NCI-H2029 treated with DMSO at 0.1 percent for 48 hours (cell line): ENCODE measurements at regions not wholly inside any gene's neighbourhood (a gene's known extent, or its start where the extent isn't known, plus 50 kb on each side); places are given as distances from the start of the nearest gene placed in this dataset.

Experiments used
- DNase-seq: peaks from one replicate; lab custom pipeline; 2025; lab: John Stamatoyannopoulos, UW

DNA sequence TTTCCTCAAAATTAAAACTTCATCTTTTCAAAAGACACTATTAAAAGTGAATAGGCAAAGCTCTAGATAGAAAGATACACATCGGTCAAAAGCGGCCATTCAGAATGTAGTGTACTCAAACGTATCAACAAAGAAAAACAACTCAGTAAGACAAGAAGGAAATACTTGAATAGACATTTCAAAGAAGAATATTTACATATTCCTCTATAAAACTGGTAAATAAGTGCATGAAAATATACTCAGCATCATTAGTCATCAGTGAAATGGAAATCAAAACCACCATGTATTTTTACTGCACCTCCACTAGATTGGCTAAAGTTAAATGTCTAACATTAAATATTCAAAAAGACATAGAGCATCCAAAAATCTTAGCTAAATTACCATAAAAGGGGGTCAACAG lies 551.1 kb upstream of the SORCS1 start:
- DNase-seq = no peak

DNA sequence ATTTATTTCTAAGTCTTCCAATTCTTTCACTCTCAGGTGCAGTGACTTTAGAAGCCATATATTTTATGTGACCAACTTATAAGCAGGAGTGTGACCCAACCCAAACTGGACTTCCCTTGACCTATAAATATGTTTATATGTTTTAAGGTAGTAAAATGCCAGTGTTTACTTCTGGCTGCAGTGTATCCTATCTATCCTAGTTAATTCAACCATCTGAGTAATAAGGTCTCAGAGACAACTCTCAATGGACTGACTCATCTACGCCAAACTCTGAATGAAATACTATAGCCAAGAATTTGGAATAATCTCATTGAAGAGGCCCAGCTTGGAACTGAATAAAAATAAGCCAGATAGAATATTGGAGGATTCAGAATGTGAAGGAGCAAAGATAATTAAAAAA lies 544.5 kb upstream of the SORCS1 start:
- DNase-seq = no peak

- no peak for DNase-seq
Observed at GRCh38 chr10:107706096-107706725, 541.7 kb upstream of the SORCS1 start.

DNA sequence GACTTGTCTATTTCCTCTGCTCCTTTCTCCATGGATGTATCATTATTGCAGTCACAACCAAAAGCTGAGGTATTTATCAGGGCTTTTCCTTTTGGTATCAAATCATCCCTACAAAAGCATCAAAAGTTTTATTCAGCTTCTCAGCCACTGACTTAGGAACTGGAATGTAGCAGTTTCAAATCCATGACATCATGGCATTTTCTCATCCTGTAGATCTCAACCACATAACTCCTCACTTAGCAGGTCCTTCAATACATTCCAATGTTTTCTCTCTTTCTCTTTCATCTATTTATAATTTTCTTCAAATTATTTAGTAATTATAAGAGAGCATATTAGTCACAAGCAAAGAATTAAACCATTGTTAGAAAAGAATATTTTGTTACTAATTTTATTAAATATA lies 537.4 kb upstream of the SORCS1 start:
- DNase-seq = no peak

- DNase-seq = no peak
Observed at GRCh38 chr10:107692072-107692471, 527.6 kb upstream of the SORCS1 start.

GRCh38 chr10:107689323-107689722 lies 524.8 kb upstream of the SORCS1 start:
- DNase-seq = no peak

GRCh38 chr10:107687701-107688100 lies 523.2 kb upstream of the SORCS1 start:
- DNase-seq = no peak

- no peak for DNase-seq
Observed at GRCh38 chr10:107686095-107686494, 521.6 kb upstream of the SORCS1 start.

DNA sequence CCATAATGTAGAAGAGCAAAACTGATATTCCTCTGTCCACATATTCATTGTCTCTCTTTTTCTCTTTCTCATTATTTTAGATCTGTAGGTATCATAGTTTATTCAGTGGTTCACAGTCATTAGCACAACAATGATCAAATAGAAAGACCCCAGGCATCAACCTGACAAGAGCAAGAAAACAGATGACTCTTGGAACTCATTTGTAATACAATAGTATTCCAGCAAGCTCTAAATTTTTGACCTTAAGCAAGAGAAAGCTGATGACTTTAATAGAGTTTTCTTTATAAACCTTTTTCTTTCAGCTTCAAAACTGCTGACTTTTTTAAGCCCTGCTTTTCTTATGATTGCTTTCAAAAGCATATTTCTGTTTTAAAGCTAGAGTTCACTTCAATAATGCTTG lies 507.5 kb upstream of the SORCS1 start:
- DNase-seq = no peak

DNA sequence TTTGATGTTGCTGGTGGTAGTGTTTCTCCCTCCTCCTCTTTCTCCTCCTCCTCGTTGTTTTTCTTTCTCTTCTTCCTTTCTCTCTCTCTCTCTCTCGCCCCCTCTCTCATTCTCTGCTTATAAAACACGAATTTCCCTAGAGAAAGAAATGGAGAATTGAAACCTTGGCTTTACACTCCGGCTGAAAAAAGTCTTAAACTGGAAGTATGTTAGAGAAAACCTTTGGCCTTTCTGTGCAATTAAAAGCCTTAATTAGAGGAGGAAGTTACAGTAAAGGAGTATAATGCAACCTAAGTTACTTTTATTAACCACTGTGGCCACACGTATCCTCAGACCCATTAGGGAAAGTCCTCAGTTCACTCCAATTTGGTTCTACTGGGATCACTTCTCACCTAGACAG lies 501.7 kb upstream of the SORCS1 start:
- no peak for DNase-seq

GRCh38 chr10:107665459-107665858 lies 501.0 kb upstream of the SORCS1 start:
- DNase-seq = no peak

DNA sequence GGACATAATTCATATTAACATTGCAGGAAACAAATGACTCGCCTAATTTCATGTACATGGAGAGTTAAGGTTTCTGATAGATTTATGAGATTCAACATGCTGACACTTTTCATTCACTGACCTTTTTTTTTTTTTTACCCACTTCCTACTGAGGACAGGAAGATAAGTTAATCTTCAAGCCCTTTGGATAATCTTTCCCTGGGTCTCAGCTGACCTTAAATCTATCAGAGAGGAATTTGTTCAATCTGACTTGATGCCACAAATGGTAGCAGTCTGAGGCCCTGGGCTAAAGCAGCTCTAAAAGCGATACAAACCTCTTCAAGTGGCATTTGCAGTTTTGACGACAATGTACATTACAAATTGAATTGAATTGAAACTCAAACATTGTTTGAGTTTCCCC lies 493.3 kb upstream of the SORCS1 start:
- DNase-seq = no peak

- no peak for DNase-seq
Observed at GRCh38 chr10:107656932-107657331, 492.4 kb upstream of the SORCS1 start.

DNA sequence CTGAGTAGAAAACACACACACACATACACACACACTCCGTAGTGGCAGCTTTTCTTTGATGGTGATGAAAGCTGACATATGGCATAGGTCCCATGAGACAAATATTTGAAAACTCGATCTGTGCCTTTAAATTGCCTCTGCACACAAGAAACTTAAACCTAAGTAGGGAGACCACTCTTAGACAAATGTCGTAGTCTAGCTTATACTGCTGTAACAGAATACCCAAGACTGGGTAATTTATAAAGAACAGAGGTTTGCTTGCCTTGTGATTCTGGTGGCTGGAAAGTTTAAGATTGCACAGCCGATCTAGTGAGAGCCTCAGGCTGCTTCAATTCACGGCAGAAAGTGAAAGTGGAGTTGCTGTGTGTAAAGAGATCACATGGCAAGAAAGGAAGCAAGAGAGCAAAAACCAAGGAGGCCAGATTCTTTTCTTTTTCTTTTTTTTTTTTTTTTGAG lies 489.4 kb upstream of the SORCS1 start:
- DNase-seq = no peak

DNA sequence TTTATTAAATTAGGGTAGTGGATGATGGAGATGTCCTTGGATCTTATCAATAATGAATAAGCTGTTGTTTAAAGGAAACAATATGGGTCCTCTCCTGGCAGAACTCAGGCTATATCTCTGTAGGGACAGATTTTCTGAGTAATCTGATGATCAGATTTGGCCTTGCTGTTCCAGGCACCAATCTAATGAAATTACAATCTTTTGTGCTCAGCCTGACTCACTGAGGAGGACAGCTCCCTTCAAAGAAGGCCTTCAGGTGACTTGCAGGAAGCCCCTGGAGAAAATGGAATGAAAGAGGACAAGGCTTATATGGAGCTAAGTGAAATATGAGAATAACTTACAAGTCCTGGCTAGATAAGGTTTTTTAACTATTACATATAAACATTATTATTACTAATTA lies 486.4 kb upstream of the SORCS1 start:
- DNase-seq = no peak

DNA sequence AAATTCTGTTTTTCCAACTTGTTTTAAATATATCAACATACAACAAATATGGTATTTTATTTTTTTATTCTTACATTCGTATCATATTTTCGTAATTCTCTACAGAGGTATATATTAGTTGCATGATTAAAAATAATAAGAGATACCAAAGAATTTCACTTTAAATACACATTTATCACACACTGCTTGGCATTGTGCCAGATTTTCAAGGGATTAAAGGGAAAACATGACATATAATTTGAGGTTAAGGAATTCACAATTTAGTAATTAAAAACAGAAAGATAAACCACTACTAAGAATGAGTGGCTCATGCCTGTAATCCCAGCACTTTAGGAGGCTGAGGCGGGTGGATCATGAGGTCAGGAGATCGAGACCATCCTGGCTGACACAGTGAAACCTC lies 484.7 kb upstream of the SORCS1 start:
- DNase-seq = no peak

DNA sequence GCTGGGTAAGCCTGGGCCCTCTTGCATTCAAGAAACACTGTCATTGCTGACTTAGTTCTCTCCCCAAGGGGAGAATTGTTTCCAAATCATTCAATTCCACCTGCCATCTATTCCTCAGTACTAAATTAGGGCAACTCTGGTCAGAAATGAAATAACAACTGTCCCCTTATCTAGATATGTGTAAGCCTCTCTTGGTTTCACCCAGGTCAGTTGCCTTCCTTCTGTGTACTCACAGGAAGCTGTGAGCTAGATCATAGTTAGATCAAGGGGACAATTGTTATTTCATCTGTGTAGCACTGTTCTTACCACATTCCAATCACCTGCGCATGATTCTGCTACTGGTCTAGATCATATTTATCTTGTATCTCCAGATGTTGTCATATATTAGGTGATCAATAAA lies 483.0 kb upstream of the SORCS1 start:
- no peak for DNase-seq

DNA sequence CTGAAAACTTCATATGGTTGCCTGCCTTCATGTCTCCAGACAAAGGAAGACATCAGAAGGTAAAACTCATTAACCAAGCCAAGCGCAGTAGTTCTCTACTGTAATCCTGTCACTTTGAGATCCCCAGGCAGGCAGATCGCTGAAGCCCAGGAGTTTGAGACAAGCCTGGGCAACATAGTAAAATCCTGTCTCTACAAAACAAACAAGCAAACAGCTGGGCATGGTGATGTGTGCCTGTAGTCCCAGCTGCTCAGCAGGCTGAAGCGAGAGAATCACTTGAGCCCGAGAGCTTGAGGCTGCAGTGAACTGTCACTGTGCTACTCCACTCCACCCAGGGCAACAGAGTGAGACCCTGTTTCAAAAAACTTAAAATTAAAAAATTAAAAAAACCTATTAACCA lies 467.4 kb upstream of the SORCS1 start:
- no peak for DNase-seq

DNA sequence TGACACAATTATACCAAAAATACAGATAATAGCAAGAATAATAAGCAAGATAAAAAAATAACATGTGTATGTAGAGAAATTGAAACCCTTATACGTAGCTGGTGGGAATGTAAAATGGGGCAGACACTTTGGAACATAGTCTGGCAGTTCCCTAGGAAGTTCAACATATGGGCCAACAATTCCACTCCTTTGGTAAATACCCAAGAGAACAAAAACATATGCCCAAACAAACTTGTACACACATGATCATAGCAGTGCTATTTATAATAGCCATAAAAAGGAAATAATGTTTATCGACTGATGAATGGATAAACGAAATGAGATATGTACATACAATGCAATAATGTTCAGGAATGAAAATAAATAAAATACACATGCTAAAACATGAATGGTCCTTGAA lies 462.4 kb upstream of the SORCS1 start:
- DNase-seq = no peak

DNA sequence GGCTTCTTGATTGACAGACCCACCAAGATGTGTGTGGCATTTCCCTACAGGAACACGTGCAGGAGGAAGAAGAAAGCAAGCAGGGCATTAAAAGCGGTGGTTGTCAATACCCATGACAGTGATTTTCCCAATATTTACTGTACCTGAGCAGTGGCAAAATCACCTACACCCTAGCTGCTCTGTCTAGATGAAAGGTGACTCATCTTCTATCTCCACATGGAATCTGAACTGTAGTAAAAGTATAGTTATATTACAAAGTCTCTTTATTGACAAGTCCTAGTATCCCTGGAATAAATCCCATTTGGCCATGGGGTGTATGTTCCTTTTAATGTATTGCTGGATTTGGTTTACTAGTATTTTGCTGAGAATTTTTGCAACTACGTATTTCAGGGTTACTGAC lies 458.8 kb upstream of the SORCS1 start:
- DNase-seq = no peak

DNA sequence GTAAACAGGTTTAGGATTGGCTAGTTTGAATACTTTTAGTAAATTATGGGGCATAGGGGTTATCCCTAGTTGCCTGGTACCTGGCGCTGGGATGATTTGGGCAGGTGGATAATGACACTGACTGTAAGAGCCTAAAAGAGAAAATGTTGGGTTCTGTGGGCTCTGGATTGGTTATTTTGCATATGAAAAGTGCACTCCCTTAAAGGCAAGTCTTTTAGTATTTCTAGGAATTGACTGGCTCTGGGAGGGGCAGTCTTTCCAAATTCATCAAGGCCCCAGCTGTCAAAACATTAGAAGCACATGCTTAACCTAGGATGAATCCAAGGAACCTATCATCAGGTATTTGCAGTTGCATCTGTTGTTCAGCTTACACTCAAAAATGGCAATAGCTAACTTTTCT lies 454.6 kb upstream of the SORCS1 start:
- DNase-seq = no peak

- no peak for DNase-seq
Observed at GRCh38 chr10:107618504-107618994, 454.0 kb upstream of the SORCS1 start.

- DNase-seq = no peak
Observed at GRCh38 chr10:107616463-107617410, 452.2 kb upstream of the SORCS1 start.
